SK-N-SH (cell line): ENCODE measurements at regions not wholly inside any gene's neighbourhood (a gene's known extent, or its start where the extent isn't known, plus 50 kb on each side); places are given as distances from the start of the nearest gene placed in this dataset.

Experiments
- CTCF ChIA-PET: fragments of 300-600, 350-600 bp; formaldehyde crosslinking; extraction: SDS; loops from one replicate; lab custom pipeline; 2021; lab: Yijun Ruan, JAX
- POLR2A ChIA-PET: fragments of 350-600 bp; sonication (Branson Sonifier 250); formaldehyde crosslinking; extraction: SDS; loops from one replicate; lab custom pipeline; 2020; ENCODE audit warnings: antibody characterized with exemption, inconsistent platforms; lab: Yijun Ruan, JAX
- DNase-seq: peaks from one replicate; pipeline ENCODE4 v3.0.0; 2012
- H2AFZ ChIP-seq: fragments of 200-600 bp; sonication (generic); 2 replicates; pipeline ENCODE4 v1.8.1; 2016; ENCODE audit warnings: antibody characterized with exemption, mild to moderate bottlenecking, low read depth
- H3F3A ChIP-seq: fragments of 200-600 bp; sonication (generic); replicated peaks from 2 replicates; pipeline ENCODE3; 2016; ENCODE audit warnings: antibody characterized with exemption, mild to moderate bottlenecking; ENCODE audit not compliant: insufficient read depth
- H3K27ac ChIP-seq, 2 experiments: fragments of 200-500 bp in 1 of 2; fragments of 200-600 bp in 1 of 2; sonication (Bioruptor generic) in 1 of 2; sonication (generic), shearing (Covaris generic) in 1 of 2; 2 replicates each; pipeline versions ENCODE4 v1.5.1 to v1.6.1; 2014 to 2016; ENCODE audit warnings: low read depth in 2 of 2, inconsistent platforms in 1 of 2, low read length in 1 of 2, mild to moderate bottlenecking in 1 of 2, mixed read lengths in 1 of 2
- H3K27me3 ChIP-seq: fragments of 200-600 bp; sonication (generic), shearing (Covaris generic); 2 replicates; pipeline ENCODE4 v1.6.1; 2016; ENCODE audit warnings: mixed run types; ENCODE audit not compliant: insufficient read depth
- H3K36me3 ChIP-seq, 2 experiments: fragments of 200-500 bp in 1 of 2; fragments of 200-600 bp in 1 of 2; sonication (Bioruptor generic) in 1 of 2; sonication (generic) in 1 of 2; replicated peaks in 1 of 2; 2 replicates each; pipeline versions ENCODE3 to v1.5.1; 2014 to 2016; ENCODE audit warnings: low read length in 1 of 2, mild to moderate bottlenecking in 1 of 2; ENCODE audit not compliant: insufficient read depth in 2 of 2, control insufficient read depth in 1 of 2
- H3K4me1 ChIP-seq, 2 experiments: fragments of 200-500 bp in 1 of 2; fragments of 200-600 bp in 1 of 2; sonication (Bioruptor generic) in 1 of 2; sonication (generic), shearing (Covaris generic) in 1 of 2; 2 replicates each; pipeline versions ENCODE4 v1.5.1 to v1.6.1; 2014 to 2016; ENCODE audit warnings: low read depth in 1 of 2, low read length in 1 of 2, mixed run types in 1 of 2; ENCODE audit not compliant: insufficient read depth in 2 of 2, control insufficient read depth in 1 of 2
- H3K4me2 ChIP-seq: fragments of 200-600 bp; sonication (generic), shearing (Covaris generic); 2 replicates; pipeline ENCODE4 v1.6.1; 2017; ENCODE audit warnings: mixed run types
- H3K4me3 ChIP-seq, 2 experiments: fragments of 200-500 bp in 1 of 2; fragments of 200-600 bp in 1 of 2; sonication (Bioruptor generic) in 1 of 2; sonication (generic), shearing (Covaris generic) in 1 of 2; 2 replicates each; pipeline versions ENCODE4 v1.5.1 to v1.8.1; 2014 to 2016; ENCODE audit warnings: low read depth in 2 of 2, inconsistent platforms in 1 of 2, low read length in 1 of 2, mild to moderate bottlenecking in 1 of 2, mixed read lengths in 1 of 2, moderate library complexity in 1 of 2
- H3K79me2 ChIP-seq: fragments of 200-600 bp; sonication (generic); 2 replicates; pipeline ENCODE4 v1.8.1; 2017; ENCODE audit warnings: mild to moderate bottlenecking; ENCODE audit not compliant: insufficient read depth
- H3K9ac ChIP-seq: fragments of 200-600 bp; sonication (generic); 2 replicates; pipeline ENCODE4 v1.6.1; 2017; ENCODE audit warnings: mixed run types
- H3K9me2 ChIP-seq: fragments of 200-600 bp; sonication (generic); 2 replicates; pipeline ENCODE4 v1.6.1; 2017; ENCODE audit warnings: mixed run types
- H3K9me3 ChIP-seq: fragments of 200-600 bp; sonication (generic); 2 replicates; pipeline ENCODE4 v1.6.1; 2017; ENCODE audit warnings: mixed run types, mild to moderate bottlenecking, moderate library complexity
- H4K20me1 ChIP-seq: fragments of 200-600 bp; sonication (generic); 2 replicates; pipeline ENCODE4 v1.6.1; 2017; ENCODE audit warnings: mild to moderate bottlenecking, mixed run types; ENCODE audit not compliant: insufficient read depth
- ELF1 ChIP-seq: IDR thresholded peaks from 2 replicates; pipeline ENCODE4 v1.4.0; 2012
- EZH2phosphoT487 ChIP-seq: fragments of 200-600 bp; sonication (generic); IDR thresholded peaks from 2 replicates; pipeline ENCODE4 v1.6.1; 2017; ENCODE audit warnings: low read depth, mixed run types, mild to moderate bottlenecking, antibody characterized with exemption, moderate library complexity, borderline replicate concordance
- GABPA ChIP-seq: IDR thresholded peaks from 2 replicates; pipeline ENCODE4 v1.4.0; 2012; ENCODE audit warnings: low read depth, mild to moderate bottlenecking
- JUND ChIP-seq: IDR thresholded peaks from 2 replicates; pipeline ENCODE4 v1.4.0; 2012
- MAX ChIP-seq: IDR thresholded peaks from 2 replicates; pipeline ENCODE4 v1.4.0; 2012; ENCODE audit warnings: low read depth
- MEF2A ChIP-seq: IDR thresholded peaks from 2 replicates; pipeline ENCODE4 v1.4.0; 2012; ENCODE audit warnings: low read depth, borderline replicate concordance
- POLR2AphosphoS5 ChIP-seq: IDR thresholded peaks from 2 replicates; pipeline ENCODE4 v1.6.1; 2012; ENCODE audit warnings: low read depth, low read length
- RAD21 ChIP-seq: IDR thresholded peaks from 2 replicates; pipeline ENCODE4 v1.6.1; 2012; ENCODE audit warnings: mild to moderate bottlenecking, low read length
- TAF1 ChIP-seq: IDR thresholded peaks from 2 replicates; pipeline ENCODE4 v1.6.1; 2012; ENCODE audit warnings: low read depth, mild to moderate bottlenecking, low read length, moderate library complexity, borderline replicate concordance
- TCF12 ChIP-seq: IDR thresholded peaks from 2 replicates; pipeline ENCODE4 v1.4.0; 2012
- YY1 ChIP-seq: IDR thresholded peaks from 2 replicates; pipeline ENCODE4 v1.4.0; 2012; ENCODE audit warnings: low read depth, mild to moderate bottlenecking
- ZBTB33 ChIP-seq: IDR thresholded peaks from 2 replicates; pipeline ENCODE4 v1.4.0; 2012; ENCODE audit warnings: low read depth, borderline replicate concordance
- WGBS: methylation state at CpG from one replicate; pipeline ENCODE4 v1.1.6; 2017; ENCODE audit warnings: low lambda C conversion rate; 5-methylcytosine and 5-hydroxymethylcytosine counted together

GRCh38 chr4:119937746-119938145 lies 128.9 kb downstream of the MAD2L1 start (continued):
- no peak for TF ChIP-seq TAF1
- no peak for TF ChIP-seq ELF1
- TF ChIP-seq TCF12, result no peak

GRCh38 chr4:119933606-119934005 lies 133.0 kb downstream of the MAD2L1 start:
- no peaks in the 10 kb centered on the region for H3K36me3 ChIP-seq
- H2AFZ ChIP-seq, result no peak overlapping the region
- peaks cover 0 to 3% of the 10 kb centered on the region in 2 experiments; a peak in 1 of 4 replicates for H3K4me1 ChIP-seq
- WGBS, result 94% methylated on average over 1 of the region's 1 CpG
- H3K9ac ChIP-seq, result no peak overlapping the region
- POLR2A ChIA-PET, result no interaction called here
- H3F3A ChIP-seq, result no peaks in the 10 kb centered on the region
- H3K27me3 ChIP-seq, result no peaks in the 10 kb centered on the region
- H3K4me2 ChIP-seq, result no peak overlapping the region
- H3K9me3 ChIP-seq, result no peaks in the 10 kb centered on the region
- TF ChIP-seq RAD21 (no peak), ZBTB33 (no peak), POLR2AphosphoS5 (no peak), EZH2phosphoT487 (no peak), GABPA (no peak)
- no peak overlapping the region for H3K4me3 ChIP-seq
- H3K79me2 ChIP-seq, result no peaks in the 10 kb centered on the region
- no peak overlapping the region for H3K27ac ChIP-seq
- no peaks in the 10 kb centered on the region for H4K20me1 ChIP-seq
- no peak for DNase-seq
- CTCF ChIA-PET, result no interaction called here
- no peaks in the 10 kb centered on the region for H3K9me2 ChIP-seq

GRCh38 chr4:119932277-119932676 lies 134.4 kb downstream of the MAD2L1 start:
- H3K4me2 ChIP-seq, result no peak overlapping the region

More at GRCh38 chr4:119932277-119932676, 134.4 kb downstream of the MAD2L1 start:
- no peak overlapping the region for H3K9ac ChIP-seq
- no peak for TF ChIP-seq TCF12
- no peak for TF ChIP-seq YY1
- TF ChIP-seq JUND, result no peak
- TF ChIP-seq MEF2A, result no peak
- TF ChIP-seq MAX, result no peak
- TF ChIP-seq TAF1, result no peak
- TF ChIP-seq RAD21, result no peak
- TF ChIP-seq, all 33 proteins: peak for 0
- Histone ChIP-seq H2AFZ (no peak overlapping the region), H3K9me2 (no peaks in the 10 kb centered on the region), H3F3A (no peaks in the 10 kb centered on the region), H3K4me3 (no peak overlapping the region), H3K79me2 (no peaks in the 10 kb centered on the region), H3K9me3 (no peaks in the 10 kb centered on the region), H3K27me3 (no peaks in the 10 kb centered on the region), H3K36me3 (no peaks in the 10 kb centered on the region), H3K4me1 (no peaks in the 10 kb centered on the region), H3K27ac (no peak overlapping the region), H4K20me1 (no peaks in the 10 kb centered on the region)
- WGBS, result 15% methylated on average over 2 of the region's 2 CpGs
- ChIA-PET CTCF (interaction anchor here (0.8 kb wide), 1 partner anchor 11 kb away, joined by 3 read pairs; no protein-coding TSS in a partner anchor), POLR2A (no interaction called here)
- no peak for DNase-seq
